OCI-LY1 (cell line): ENCODE measurements at regions not wholly inside any gene's neighbourhood (a gene's known extent, or its start where the extent isn't known, plus 50 kb on each side); places are given as distances from the start of the nearest gene placed in this dataset.

ENCODE experiments used
- EZH2 ChIP-seq: fragments of 200-600 bp; sonication (generic), shearing (Covaris generic); IDR thresholded peaks from 2 replicates; pipeline ENCODE4 v1.8.0; 2017; ENCODE audit warnings: borderline replicate concordance, mixed run types, mild to moderate bottlenecking, antibody characterized with exemption, low read length, moderate library complexity, mixed read lengths
- TF ChIP-seq, protein P1 (sequence below): fragments of 200-600 bp; sonication (generic), shearing (Covaris generic); IDR thresholded peaks from 2 replicates; pipeline ENCODE4 v1.5.1; 2017; ENCODE audit warnings: mild to moderate bottlenecking, antibody characterized with exemption, low read length, moderate library complexity, mixed read lengths

DNA sequence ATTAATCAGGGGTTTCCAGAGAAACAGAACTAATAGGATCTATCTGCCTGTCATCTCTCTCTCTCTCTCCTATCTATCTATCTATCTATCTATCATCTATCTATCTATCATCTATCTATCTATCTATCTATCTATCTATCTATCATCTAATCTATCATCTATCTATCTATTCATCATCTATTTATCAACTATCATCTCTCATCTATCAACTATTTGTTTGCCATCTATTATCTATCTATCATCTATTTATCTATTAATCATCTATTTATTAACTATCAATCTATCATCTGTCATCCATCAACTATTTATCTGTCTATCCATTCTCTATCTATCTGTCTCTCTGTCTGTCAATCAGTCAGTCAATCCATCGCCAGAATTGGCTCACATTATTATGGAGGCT is 70.0 kb upstream of the MRPS6 start:
- TF ChIP-seq, protein P1, sequence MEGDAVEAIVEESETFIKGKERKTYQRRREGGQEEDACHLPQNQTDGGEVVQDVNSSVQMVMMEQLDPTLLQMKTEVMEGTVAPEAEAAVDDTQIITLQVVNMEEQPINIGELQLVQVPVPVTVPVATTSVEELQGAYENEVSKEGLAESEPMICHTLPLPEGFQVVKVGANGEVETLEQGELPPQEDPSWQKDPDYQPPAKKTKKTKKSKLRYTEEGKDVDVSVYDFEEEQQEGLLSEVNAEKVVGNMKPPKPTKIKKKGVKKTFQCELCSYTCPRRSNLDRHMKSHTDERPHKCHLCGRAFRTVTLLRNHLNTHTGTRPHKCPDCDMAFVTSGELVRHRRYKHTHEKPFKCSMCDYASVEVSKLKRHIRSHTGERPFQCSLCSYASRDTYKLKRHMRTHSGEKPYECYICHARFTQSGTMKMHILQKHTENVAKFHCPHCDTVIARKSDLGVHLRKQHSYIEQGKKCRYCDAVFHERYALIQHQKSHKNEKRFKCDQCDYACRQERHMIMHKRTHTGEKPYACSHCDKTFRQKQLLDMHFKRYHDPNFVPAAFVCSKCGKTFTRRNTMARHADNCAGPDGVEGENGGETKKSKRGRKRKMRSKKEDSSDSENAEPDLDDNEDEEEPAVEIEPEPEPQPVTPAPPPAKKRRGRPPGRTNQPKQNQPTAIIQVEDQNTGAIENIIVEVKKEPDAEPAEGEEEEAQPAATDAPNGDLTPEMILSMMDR = no peak
- TF ChIP-seq EZH2 = no peak
